HG03354 (cell line): ENCODE measurements at regions not wholly inside any gene's neighbourhood (a gene's known extent, or its start where the extent isn't known, plus 50 kb on each side); places are given as distances from the start of the nearest gene placed in this dataset.

ENCODE experiments used
- ATAC-seq: cut with Tn5 transposase; IDR thresholded peaks from one replicate; pipeline ENCODE4 v1.9.1; 2021; ENCODE audit warnings: mild to moderate bottlenecking; ENCODE audit not compliant: unreplicated experiment, poor library complexity, severe bottlenecking

DNA sequence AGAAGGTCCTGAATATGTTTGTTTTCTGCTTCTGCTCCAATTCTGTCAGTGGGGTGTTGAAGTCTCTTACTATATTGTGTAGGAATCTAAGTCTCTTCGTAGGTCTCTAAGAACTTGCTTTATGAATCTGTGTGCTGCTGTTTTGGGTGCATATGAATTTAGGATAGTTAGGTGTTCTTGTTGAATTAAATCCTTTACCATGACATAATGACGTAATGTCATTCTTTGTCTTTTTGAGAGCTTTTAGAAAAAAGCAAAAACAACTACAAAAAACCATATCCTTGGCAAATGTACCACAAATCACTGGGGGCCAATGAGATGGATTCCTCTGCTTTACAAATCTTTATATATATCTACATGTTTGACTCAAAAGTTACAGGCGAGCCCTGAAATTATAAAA, 576.1 kb downstream of the CDH18 start:
- no peak for ATAC-seq
